ENCODE measurements at regions not wholly inside any gene's neighbourhood (a gene's known extent, or its start where the extent isn't known, plus 50 kb on each side); places are given as distances from the start of the nearest gene placed in this dataset.

- no peak for DNase-seq
Measured at GRCh38 chr7:130931423-130931822, 197.4 kb upstream of the KLF14 start.

GRCh38 chr7:130932088-130932487 is 198.1 kb upstream of the KLF14 start:
- no peak for DNase-seq

GRCh38 chr7:130932667-130933432 is 198.8 kb upstream of the KLF14 start:
- no peak for DNase-seq

- DNase-seq: no peak
Measured at GRCh38 chr7:130933919-130934318, 199.9 kb upstream of the KLF14 start.

- no peak for DNase-seq
Measured at GRCh38 chr7:130935564-130936157, 201.7 kb upstream of the KLF14 start.

GRCh38 chr7:130936202-130936931 is 202.4 kb upstream of the KLF14 start:
- DNase-seq: no peak

- no peak for DNase-seq
Measured at GRCh38 chr7:130937016-130937415, 203.0 kb upstream of the KLF14 start.

- DNase-seq: no peak
Measured at GRCh38 chr7:130937830-130938229, 203.8 kb upstream of the KLF14 start.

- DNase-seq: no peak
Measured at GRCh38 chr7:130938661-130939060, 204.7 kb upstream of the KLF14 start.

GRCh38 chr7:130939321-130940095 is 205.5 kb upstream of the KLF14 start:
- no peak for DNase-seq

- no peak for DNase-seq
Measured at GRCh38 chr7:130940326-130940725, 206.3 kb upstream of the KLF14 start.

- no peak for DNase-seq
Measured at GRCh38 chr7:130940907-130941306, 206.9 kb upstream of the KLF14 start.

- DNase-seq: no peak
Measured at GRCh38 chr7:130941322-130942210, 207.6 kb upstream of the KLF14 start.

GRCh38 chr7:130942211-130942964 is 208.4 kb upstream of the KLF14 start:
- no peak for DNase-seq

GRCh38 chr7:130943336-130943901 is 209.4 kb upstream of the KLF14 start:
- no peak for DNase-seq

GRCh38 chr7:130943981-130944380 is 210.0 kb upstream of the KLF14 start:
- no peak for DNase-seq

- DNase-seq: no peak
Measured at GRCh38 chr7:130944997-130945396, 211.0 kb upstream of the KLF14 start.

- DNase-seq: no peak
Measured at GRCh38 chr7:130945411-130945811, 211.4 kb upstream of the KLF14 start.

- DNase-seq: no peak
Measured at GRCh38 chr7:130946114-130946513, 212.1 kb upstream of the KLF14 start.

GRCh38 chr7:130947792-130948580 is 214.0 kb upstream of the KLF14 start:
- DNase-seq: no peak

Measured in SHP77 (cell line).